Hepatocyte (in vitro differentiated cells): ENCODE measurements at regions not wholly inside any gene's neighbourhood (a gene's known extent, or its start where the extent isn't known, plus 50 kb on each side); places are given as distances from the start of the nearest gene placed in this dataset.
A peak's percentile ranks its signal among the peaks of the same experiment; 100 is the strongest.

ENCODE experiments used
- DNase-seq: peaks from one replicate; pipeline ENCODE4 v3.0.0-alpha.2; 2016; ENCODE audit warnings: low spot score
- H2AFZ ChIP-seq: fragments of 200-600 bp; sonication (generic); 2 replicates; pipeline ENCODE4 v1.6.0; 2016; ENCODE audit warnings: antibody characterized with exemption, mild to moderate bottlenecking
- H3K27ac ChIP-seq: fragments of 200-600 bp; sonication (generic); 2 replicates; pipeline ENCODE4 v1.5.1; 2016; ENCODE audit warnings: mild to moderate bottlenecking
- H3K27me3 ChIP-seq: fragments of 200-600 bp; sonication (generic); 2 replicates; pipeline ENCODE4 v1.6.1; 2016
- H3K36me3 ChIP-seq: fragments of 200-600 bp; sonication (generic); replicated peaks from 2 replicates; pipeline ENCODE4 v1.5.1; 2016; ENCODE audit warnings: low read depth; ENCODE audit not compliant: insufficient read depth
- H3K4me1 ChIP-seq: fragments of 200-600 bp; sonication (generic); 2 replicates; pipeline ENCODE4 v1.5.1; 2016; ENCODE audit warnings: mild to moderate bottlenecking, moderate library complexity; ENCODE audit not compliant: insufficient read depth
- H3K4me2 ChIP-seq: fragments of 200-600 bp; sonication (generic); 2 replicates; pipeline ENCODE4 v1.6.0; 2016
- H3K4me3 ChIP-seq: fragments of 200-600 bp; sonication (generic); 2 replicates; pipeline ENCODE4 v1.5.1; 2016; ENCODE audit warnings: mild to moderate bottlenecking
- H3K79me2 ChIP-seq: fragments of 200-600 bp; sonication (generic); 2 replicates; pipeline ENCODE4 v1.6.0; 2017; ENCODE audit warnings: mild to moderate bottlenecking
- H3K9me2 ChIP-seq: fragments of 200-600 bp; sonication (generic); replicated peaks from 2 replicates; pipeline ENCODE4 v1.6.0; 2017; ENCODE audit warnings: mild to moderate bottlenecking; ENCODE audit not compliant: insufficient read depth
- H3K9me3 ChIP-seq: fragments of 200-600 bp; sonication (generic); 2 replicates; pipeline ENCODE4 v1.5.1; 2016; ENCODE audit warnings: low read depth, mild to moderate bottlenecking
- H4K20me1 ChIP-seq: fragments of 200-600 bp; sonication (generic); 2 replicates; pipeline ENCODE4 v1.6.0; 2016; ENCODE audit warnings: mild to moderate bottlenecking; ENCODE audit not compliant: insufficient read depth, poor library complexity, severe bottlenecking
- EZH2 ChIP-seq: fragments of 200-600 bp; sonication (generic); IDR thresholded peaks from 2 replicates; pipeline ENCODE4 v1.6.1; 2016; ENCODE audit warnings: antibody characterized with exemption, mild to moderate bottlenecking, borderline replicate concordance
- EZH2phosphoT487 ChIP-seq: fragments of 200-600 bp; sonication (generic); IDR thresholded peaks from one replicate; pipeline ENCODE4 v1.6.1; 2018; ENCODE audit warnings: antibody characterized with exemption, mild to moderate bottlenecking, low read depth, moderate library complexity; ENCODE audit not compliant: unreplicated experiment, severe bottlenecking
- WGBS: methylation state at CpG from one replicate; pipeline ENCODE4 v1.1.6; 2016; ENCODE audit warnings: low lambda C conversion rate; ENCODE audit errors: missing lambda C conversion rate; 5-methylcytosine and 5-hydroxymethylcytosine counted together
- TF ChIP-seq, protein P1 (sequence below): fragments of 200-600 bp; sonication (generic); IDR thresholded peaks from 2 replicates; pipeline ENCODE4 v1.5.1; 2016; ENCODE audit warnings: antibody characterized with exemption, mild to moderate bottlenecking; ENCODE audit not compliant: poor library complexity

GRCh38 chr18:38453880-38454279 lies 888.3 kb upstream of the CELF4 start:
- no peak overlapping the region for H3K4me2 ChIP-seq
- no peaks in the 10 kb centered on the region for H3K79me2 ChIP-seq
- no peak overlapping the region for H3K27ac ChIP-seq
- no peaks in the 10 kb centered on the region for H3K4me1 ChIP-seq
- H3K27me3 ChIP-seq, result no peaks in the 10 kb centered on the region
- no peak overlapping the region for H3K4me3 ChIP-seq
- H2AFZ ChIP-seq, result no peak overlapping the region
- no peaks in the 10 kb centered on the region for H3K36me3 ChIP-seq
- no peaks in the 10 kb centered on the region for H3K9me3 ChIP-seq
- TF ChIP-seq EZH2, result no peak
- TF ChIP-seq, protein P1, sequence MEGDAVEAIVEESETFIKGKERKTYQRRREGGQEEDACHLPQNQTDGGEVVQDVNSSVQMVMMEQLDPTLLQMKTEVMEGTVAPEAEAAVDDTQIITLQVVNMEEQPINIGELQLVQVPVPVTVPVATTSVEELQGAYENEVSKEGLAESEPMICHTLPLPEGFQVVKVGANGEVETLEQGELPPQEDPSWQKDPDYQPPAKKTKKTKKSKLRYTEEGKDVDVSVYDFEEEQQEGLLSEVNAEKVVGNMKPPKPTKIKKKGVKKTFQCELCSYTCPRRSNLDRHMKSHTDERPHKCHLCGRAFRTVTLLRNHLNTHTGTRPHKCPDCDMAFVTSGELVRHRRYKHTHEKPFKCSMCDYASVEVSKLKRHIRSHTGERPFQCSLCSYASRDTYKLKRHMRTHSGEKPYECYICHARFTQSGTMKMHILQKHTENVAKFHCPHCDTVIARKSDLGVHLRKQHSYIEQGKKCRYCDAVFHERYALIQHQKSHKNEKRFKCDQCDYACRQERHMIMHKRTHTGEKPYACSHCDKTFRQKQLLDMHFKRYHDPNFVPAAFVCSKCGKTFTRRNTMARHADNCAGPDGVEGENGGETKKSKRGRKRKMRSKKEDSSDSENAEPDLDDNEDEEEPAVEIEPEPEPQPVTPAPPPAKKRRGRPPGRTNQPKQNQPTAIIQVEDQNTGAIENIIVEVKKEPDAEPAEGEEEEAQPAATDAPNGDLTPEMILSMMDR, result no peak
- TF ChIP-seq EZH2phosphoT487, result no peak
- WGBS, result 77% methylated on average over 5 of the region's 5 CpGs
- H4K20me1 ChIP-seq, result no peaks in the 10 kb centered on the region
- DNase-seq, result no peak
- no peaks in the 10 kb centered on the region for H3K9me2 ChIP-seq

DNA sequence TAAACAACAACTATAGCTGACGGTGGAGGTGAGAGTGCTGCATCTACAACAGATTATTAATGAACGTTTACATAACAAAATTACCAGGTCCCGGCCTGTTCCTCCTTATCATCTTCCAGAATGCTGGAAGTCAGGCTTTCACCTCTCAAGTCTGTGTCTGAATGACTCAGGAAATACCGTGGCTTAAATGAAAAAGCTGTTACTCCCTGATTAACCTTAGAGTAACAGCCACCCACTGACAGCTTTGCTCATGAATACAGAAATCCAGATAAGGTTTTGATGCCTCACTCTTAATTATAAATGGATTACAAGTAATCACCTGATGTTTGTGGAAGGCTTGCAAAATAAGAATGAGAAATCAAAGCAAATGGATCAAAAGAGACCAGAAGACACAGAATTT lies 885.3 kb upstream of the CELF4 start:
- Histone ChIP-seq H3K27ac (no peak overlapping the region), H3K27me3 (no peaks in the 10 kb centered on the region), H3K4me2 (no peak overlapping the region), H3K9me2 (no peaks in the 10 kb centered on the region), H4K20me1 (no peaks in the 10 kb centered on the region), H3K9me3 (no peaks in the 10 kb centered on the region), H3K79me2 (no peaks in the 10 kb centered on the region), H3K4me1 (no peaks in the 10 kb centered on the region), H3K36me3 (no peaks in the 10 kb centered on the region), H2AFZ (no peak overlapping the region), H3K4me3 (no peak overlapping the region)
- TF ChIP-seq EZH2 (no peak), EZH2phosphoT487 (no peak)
- TF ChIP-seq, protein P1, result no peak
- WGBS, result 20% methylated on average over 4 of the region's 4 CpGs
- peak; percentile 15 for DNase-seq

- Histone ChIP-seq H3K27ac (no peak overlapping the region), H3K4me1 (no peaks in the 10 kb centered on the region), H4K20me1 (no peaks in the 10 kb centered on the region), H3K79me2 (no peaks in the 10 kb centered on the region), H3K9me2 (no peaks in the 10 kb centered on the region), H3K4me3 (no peak overlapping the region), H3K27me3 (no peaks in the 10 kb centered on the region), H3K9me3 (no peaks in the 10 kb centered on the region), H2AFZ (no peak overlapping the region), H3K4me2 (no peak overlapping the region), H3K36me3 (no peaks in the 10 kb centered on the region)
- TF ChIP-seq EZH2phosphoT487, result no peak
- TF ChIP-seq, protein P1, result no peak
- TF ChIP-seq EZH2, result no peak
- DNase-seq, result no peak
- WGBS, result 91% methylated on average over 1 of the region's 1 CpG
Measured at GRCh38 chr18:38445804-38446145, 880.2 kb upstream of the CELF4 start.
